ENCODE measurements at regions not wholly inside any gene's neighbourhood (a gene's known extent, or its start where the extent isn't known, plus 50 kb on each side); places are given as distances from the start of the nearest gene placed in this dataset.

DNA sequence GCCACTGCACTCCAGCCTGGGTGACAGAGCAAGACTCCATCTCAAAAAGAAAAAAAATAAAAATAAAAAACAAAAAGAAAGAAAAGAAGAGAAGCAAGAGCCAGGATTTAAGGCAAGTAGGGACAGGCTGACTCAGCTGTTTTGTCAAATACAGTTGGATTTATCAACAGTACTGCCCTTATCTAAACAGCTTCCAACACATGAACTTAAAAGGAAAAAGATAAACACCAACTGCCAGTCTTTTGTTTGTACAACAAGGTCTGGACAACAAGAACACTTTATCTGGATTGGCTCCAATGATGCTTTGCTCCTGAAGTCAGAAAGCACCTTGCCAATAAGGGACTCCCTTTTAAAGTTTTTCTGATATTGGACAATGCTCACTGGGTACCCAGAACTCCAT, 886.0 kb downstream of the ADGRL2 start:
- H3K27me3 ChIP-seq = no peaks in the 10 kb centered on the region
- H3K4me1 ChIP-seq = no peaks in the 10 kb centered on the region
- DNase-seq (no peak), ATAC-seq (peak in 3 of 4 donors; percentile 66 to 92 (median 85))
- no peak overlapping the region for H3K27ac ChIP-seq
- H3K36me3 ChIP-seq = no peaks in the 10 kb centered on the region
- H3K4me3 ChIP-seq = no peak overlapping the region
- TF ChIP-seq, protein P1, sequence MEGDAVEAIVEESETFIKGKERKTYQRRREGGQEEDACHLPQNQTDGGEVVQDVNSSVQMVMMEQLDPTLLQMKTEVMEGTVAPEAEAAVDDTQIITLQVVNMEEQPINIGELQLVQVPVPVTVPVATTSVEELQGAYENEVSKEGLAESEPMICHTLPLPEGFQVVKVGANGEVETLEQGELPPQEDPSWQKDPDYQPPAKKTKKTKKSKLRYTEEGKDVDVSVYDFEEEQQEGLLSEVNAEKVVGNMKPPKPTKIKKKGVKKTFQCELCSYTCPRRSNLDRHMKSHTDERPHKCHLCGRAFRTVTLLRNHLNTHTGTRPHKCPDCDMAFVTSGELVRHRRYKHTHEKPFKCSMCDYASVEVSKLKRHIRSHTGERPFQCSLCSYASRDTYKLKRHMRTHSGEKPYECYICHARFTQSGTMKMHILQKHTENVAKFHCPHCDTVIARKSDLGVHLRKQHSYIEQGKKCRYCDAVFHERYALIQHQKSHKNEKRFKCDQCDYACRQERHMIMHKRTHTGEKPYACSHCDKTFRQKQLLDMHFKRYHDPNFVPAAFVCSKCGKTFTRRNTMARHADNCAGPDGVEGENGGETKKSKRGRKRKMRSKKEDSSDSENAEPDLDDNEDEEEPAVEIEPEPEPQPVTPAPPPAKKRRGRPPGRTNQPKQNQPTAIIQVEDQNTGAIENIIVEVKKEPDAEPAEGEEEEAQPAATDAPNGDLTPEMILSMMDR (IDR thresholded peaks at IDR 0.05) = no peak
- TF ChIP-seq POLR2A (IDR thresholded peaks at IDR 0.05) = no peak
- intact Hi-C loops (cut with DNase I) = no loop called here
- H3K9me3 ChIP-seq = no peaks in the 10 kb centered on the region

- H3K27me3 ChIP-seq = no peaks in the 10 kb centered on the region
- intact Hi-C loops (cut with DNase I) = no loop called here
- no peak for DNase-seq
- H3K36me3 ChIP-seq = no peaks in the 10 kb centered on the region
- no peak for ATAC-seq
- no peaks in the 10 kb centered on the region for H3K4me1 ChIP-seq
- H3K9me3 ChIP-seq = no peaks in the 10 kb centered on the region
- WGBS (ENCODE audit: insufficient coverage, low coverage, low lambda C conversion rate, missing lambda C conversion rate) = 19% methylated on average over 1 of the region's 1 CpG
- H3K4me3 ChIP-seq = no peak overlapping the region
- H3K27ac ChIP-seq = no peak overlapping the region
- TF ChIP-seq, protein P1 (IDR thresholded peaks at IDR 0.05) = no peak
- TF ChIP-seq POLR2A (IDR thresholded peaks at IDR 0.05) = no peak
These were observed 846.2 kb downstream of the ADGRL2 start for GRCh38 chr1:82646888-82647287.

GRCh38 chr1:82646336-82646735, 845.6 kb downstream of the ADGRL2 start:
- H3K4me3 ChIP-seq = no peak overlapping the region
- no peak for DNase-seq
- H3K36me3 ChIP-seq = no peaks in the 10 kb centered on the region
- no peak overlapping the region for H3K27ac ChIP-seq
- intact Hi-C loops (cut with DNase I) = no loop called here
- TF ChIP-seq, protein P1 (IDR thresholded peaks at IDR 0.05) = no peak
- TF ChIP-seq POLR2A (IDR thresholded peaks at IDR 0.05) = no peak
- H3K4me1 ChIP-seq = no peaks in the 10 kb centered on the region
- no peaks in the 10 kb centered on the region for H3K27me3 ChIP-seq
- no peak for ATAC-seq
- no peaks in the 10 kb centered on the region for H3K9me3 ChIP-seq

DNA sequence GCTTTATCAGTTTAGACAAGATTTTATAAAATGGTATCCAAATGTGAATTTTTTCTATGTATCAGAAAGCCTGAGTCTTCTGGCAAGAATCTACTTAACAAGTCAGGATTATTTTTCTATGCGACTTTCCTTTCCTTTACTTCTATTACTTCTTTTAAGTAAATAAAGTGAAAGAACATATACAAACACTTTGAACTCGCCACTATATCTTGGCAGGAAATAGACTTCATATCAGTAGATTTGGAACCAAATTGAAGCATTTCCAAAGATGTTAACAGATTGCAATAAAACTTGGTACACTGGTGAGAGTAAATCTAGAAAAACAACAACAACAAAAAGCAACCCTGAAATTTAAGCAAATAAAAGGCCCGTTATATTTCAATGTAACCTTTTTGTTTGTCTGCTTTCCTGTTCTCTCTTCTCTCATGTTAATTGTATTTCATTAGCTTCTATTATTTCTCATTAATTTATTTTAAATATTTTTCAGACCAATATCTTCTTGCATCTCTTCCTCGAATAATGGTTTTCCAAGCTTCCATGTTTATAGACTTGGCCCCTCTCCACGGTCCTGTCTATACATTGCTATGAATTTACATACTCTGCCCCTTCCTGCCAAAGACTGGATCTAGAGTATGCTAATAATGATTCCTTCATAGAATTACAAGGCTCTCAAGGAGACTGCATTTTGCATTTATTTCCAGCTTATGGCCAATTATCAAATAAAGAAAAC, 843.6 kb downstream of the ADGRL2 start:
- Histone ChIP-seq H3K4me3 (no peak overlapping the region), H3K4me1 (no peaks in the 10 kb centered on the region), H3K9me3 (no peaks in the 10 kb centered on the region)

More for the DNA sequence above, 843.6 kb downstream of the ADGRL2 start:
- WGBS (ENCODE audit: insufficient coverage, low coverage, low lambda C conversion rate, missing lambda C conversion rate) = 58% methylated on average over 5 of the region's 5 CpGs
- ATAC-seq = no peak
- TF ChIP-seq POLR2A (IDR thresholded peaks at IDR 0.05) = no peak
- TF ChIP-seq, protein P1 (IDR thresholded peaks at IDR 0.05) = no peak
- intact Hi-C loops (cut with DNase I) = no loop called here
- Histone ChIP-seq H3K27ac (no peak overlapping the region), H3K27me3 (no peaks in the 10 kb centered on the region), H3K36me3 (no peaks in the 10 kb centered on the region)
- DNase-seq = no peak

Measured in right lobe of liver (tissue), 6 donors.